Adrenal gland (tissue), 9 donors: ENCODE measurements at regions not wholly inside any gene's neighbourhood (a gene's known extent, or its start where the extent isn't known, plus 50 kb on each side); places are given as distances from the start of the nearest gene placed in this dataset.

Experiments
- DNase-seq, 7 donors: peaks; one replicate each; pipeline ENCODE4 v3.0.0-alpha.2; 2019 to 2020
- H3K27ac ChIP-seq, 5 donors: fragments of 200-600 bp; sonication (generic) in 4 of 5; 1 replicate in 3 of 5; 2 replicates in 2 of 5; pipeline versions ENCODE4 v1.5.1 to v1.8.0; 2016 to 2020; ENCODE audit warnings: mild to moderate bottlenecking in 1 of 5
- H3K27me3 ChIP-seq: fragments of 200-600 bp; 2 replicates; pipeline ENCODE4 v1.8.0; 2021
- H3K36me3 ChIP-seq, 2 donors: fragments of 200-600 bp; replicated peaks in 1 of 2; 1 replicate in 1 of 2; 2 replicates in 1 of 2; pipeline versions ENCODE4 v1.5.1 to v1.8.0; 2018 to 2022
- H3K4me1 ChIP-seq, 2 donors: fragments of 200-600 bp; replicated peaks in 1 of 2; 1 replicate in 1 of 2; 2 replicates in 1 of 2; pipeline versions ENCODE4 v1.5.1 to v1.8.0; 2018 to 2021
- H3K4me3 ChIP-seq, 4 donors: fragments of 200-600 bp; sonication (generic) in 3 of 4; one replicate each; pipeline ENCODE4 v1.5.1; 2016 to 2018
- H3K9me3 ChIP-seq, 3 donors: fragments of 200-600 bp; sonication (generic) in 1 of 3; replicated peaks in 1 of 3; 1 replicate in 2 of 3; 2 replicates in 1 of 3; pipeline versions ENCODE4 v1.5.1 to v1.8.0; 2016 to 2021
- POLR2A ChIP-seq, 2 donors: fragments of 450-650 bp; IDR thresholded peaks; one replicate each; pipeline ENCODE4 v1.6.1; 2017; ENCODE audit warnings: antibody characterized with exemption in 2 of 2, mild to moderate bottlenecking in 2 of 2, moderate library complexity in 1 of 2
- WGBS, 4 donors: extraction: QIAGEN DNeasy Blood & Tissue Kit in 2 of 4; methylation state at CpG; one replicate each; pipeline versions ENCODE4 v1.1.5 to v1.1.7; 2013 to 2017; 5-methylcytosine and 5-hydroxymethylcytosine counted together
- intact Hi-C, 2 donors: fragments of 100-400 bp; cut with DNase I; formaldehyde crosslinking; loops; one replicate each; pipeline versions ENCODE4 v1.14.1 to v1.15.0; 2022 to 2023
- TF ChIP-seq, protein P1 (sequence below), 6 experiments: fragments of 450-650 bp in 4 of 6; fragments of 200-600 bp in 2 of 6; sonication (generic) in 1 of 6; IDR thresholded peaks; 1 replicate in 5 of 6; 2 replicates in 1 of 6; pipeline versions ENCODE4 v1.5.1 to v1.8.0; 2016 to 2021; ENCODE audit warnings: antibody characterized with exemption in 6 of 6, mild to moderate bottlenecking in 2 of 6, moderate library complexity in 1 of 6
- donor health status: healthy with polysubstance abuse.
- donor health status: Bipolar disorder and iron deficiency.
- donor health status: DM: yes; HTN: yes; CAD: no.
- donor health status: DM: no; HTN: no; CAD: no.
- donor health status: DM: no; HTN: no; CAD: no.

- Histone ChIP-seq H3K27me3 (no peaks in the 10 kb centered on the region), H3K9me3 (peaks cover 0 to 8% (median 0%) of the 10 kb centered on the region in 3 donors), H3K36me3 (no peaks in the 10 kb centered on the region), H3K27ac (no peak overlapping the region), H3K4me1 (no peaks in the 10 kb centered on the region), H3K4me3 (no peak overlapping the region)
- intact Hi-C loops: no loop called here
- no peak for DNase-seq
- TF ChIP-seq POLR2A (IDR thresholded peaks at IDR 0.05): no peak
- TF ChIP-seq, protein P1, sequence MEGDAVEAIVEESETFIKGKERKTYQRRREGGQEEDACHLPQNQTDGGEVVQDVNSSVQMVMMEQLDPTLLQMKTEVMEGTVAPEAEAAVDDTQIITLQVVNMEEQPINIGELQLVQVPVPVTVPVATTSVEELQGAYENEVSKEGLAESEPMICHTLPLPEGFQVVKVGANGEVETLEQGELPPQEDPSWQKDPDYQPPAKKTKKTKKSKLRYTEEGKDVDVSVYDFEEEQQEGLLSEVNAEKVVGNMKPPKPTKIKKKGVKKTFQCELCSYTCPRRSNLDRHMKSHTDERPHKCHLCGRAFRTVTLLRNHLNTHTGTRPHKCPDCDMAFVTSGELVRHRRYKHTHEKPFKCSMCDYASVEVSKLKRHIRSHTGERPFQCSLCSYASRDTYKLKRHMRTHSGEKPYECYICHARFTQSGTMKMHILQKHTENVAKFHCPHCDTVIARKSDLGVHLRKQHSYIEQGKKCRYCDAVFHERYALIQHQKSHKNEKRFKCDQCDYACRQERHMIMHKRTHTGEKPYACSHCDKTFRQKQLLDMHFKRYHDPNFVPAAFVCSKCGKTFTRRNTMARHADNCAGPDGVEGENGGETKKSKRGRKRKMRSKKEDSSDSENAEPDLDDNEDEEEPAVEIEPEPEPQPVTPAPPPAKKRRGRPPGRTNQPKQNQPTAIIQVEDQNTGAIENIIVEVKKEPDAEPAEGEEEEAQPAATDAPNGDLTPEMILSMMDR (IDR thresholded peaks at IDR 0.05): no peak
These were observed 80.9 kb downstream of the BARX1 start for GRCh38 chr9:93874242-93874641.

DNA sequence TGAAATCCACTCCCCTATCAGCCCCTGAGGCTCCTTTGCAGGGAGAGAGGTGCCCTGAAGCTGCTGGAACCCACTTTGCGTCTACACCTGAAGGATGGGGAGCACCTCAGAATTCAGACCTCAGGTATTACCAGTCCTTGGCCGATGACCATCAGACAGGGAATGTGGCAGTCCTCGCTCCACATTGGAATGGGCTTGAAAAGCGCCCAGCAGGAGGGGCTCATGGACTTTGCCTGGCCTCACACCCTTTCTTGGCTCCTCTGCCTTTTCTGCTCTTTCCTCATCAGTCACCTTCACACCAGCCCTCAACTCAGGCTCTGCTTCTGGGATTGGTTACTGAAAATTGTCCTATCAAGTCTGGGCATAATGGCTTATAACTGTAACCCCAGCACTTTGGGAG lies 83.9 kb downstream of the BARX1 start:
- Histone ChIP-seq H3K36me3 (no peaks in the 10 kb centered on the region), H3K27ac (no peak overlapping the region), H3K9me3 (peaks cover 0 to 8% (median 0%) of the 10 kb centered on the region in 3 donors), H3K4me1 (no peaks in the 10 kb centered on the region), H3K27me3 (no peaks in the 10 kb centered on the region), H3K4me3 (no peak overlapping the region)
- intact Hi-C loops: no loop called here
- no peak for TF ChIP-seq POLR2A (IDR thresholded peaks at IDR 0.05)
- TF ChIP-seq, protein P1 (IDR thresholded peaks at IDR 0.05): no peak
- no peak for DNase-seq
- 68 to 82% (median 74%) methylated on average over 3 to 4 of the region's 4 CpGs for WGBS, 4 donors

DNA sequence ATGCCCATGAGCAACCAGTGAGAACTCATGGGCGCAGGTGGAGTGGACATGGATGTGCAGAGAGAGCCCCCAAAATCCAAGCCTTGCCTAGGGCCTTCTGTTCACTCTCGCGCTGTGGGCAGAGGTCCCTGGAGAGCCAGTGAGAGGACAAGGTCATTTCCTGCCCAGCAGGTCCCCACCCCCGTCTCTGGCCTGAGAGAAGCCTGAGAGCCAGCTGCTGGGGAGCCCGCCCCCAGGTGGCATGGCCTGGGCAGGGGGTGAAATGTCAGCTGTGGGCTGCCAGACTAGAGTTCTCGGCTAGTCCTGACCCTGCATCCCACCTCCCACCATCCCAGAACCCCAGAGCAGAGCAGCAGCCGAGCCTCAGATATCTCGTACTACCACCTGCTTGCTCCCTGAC lies 85.3 kb downstream of the BARX1 start:
- Histone ChIP-seq H3K9me3 (peaks cover 0 to under 1% (median 0%) of the 10 kb centered on the region in 3 donors), H3K4me1 (no peaks in the 10 kb centered on the region), H3K4me3 (no peak overlapping the region), H3K27me3 (no peaks in the 10 kb centered on the region), H3K36me3 (no peaks in the 10 kb centered on the region), H3K27ac (no peak overlapping the region)
- no peak for DNase-seq
- WGBS, 4 donors: 71 to 100% (median 74%) methylated on average over 1 to 8 of the region's 8 CpGs
- no peak for TF ChIP-seq POLR2A (IDR thresholded peaks at IDR 0.05)
- TF ChIP-seq, protein P1 (IDR thresholded peaks at IDR 0.05): no peak
- intact Hi-C loops: no loop called here

- no peak for TF ChIP-seq POLR2A (IDR thresholded peaks at IDR 0.05)
- TF ChIP-seq, protein P1 (IDR thresholded peaks at IDR 0.05): no peak
- no peaks in the 10 kb centered on the region for H3K9me3 ChIP-seq
- H3K4me3 ChIP-seq: no peak overlapping the region
- no peaks in the 10 kb centered on the region for H3K27me3 ChIP-seq
- H3K36me3 ChIP-seq: no peaks in the 10 kb centered on the region
- intact Hi-C loops: no loop called here
- 64 to 75% (median 71%) methylated on average over 5 of the region's 5 CpGs for WGBS, 4 donors
- no peak overlapping the region for H3K27ac ChIP-seq
- no peak for DNase-seq
- no peaks in the 10 kb centered on the region for H3K4me1 ChIP-seq
These were observed 86.1 kb downstream of the BARX1 start for GRCh38 chr9:93869088-93869487.
